Erythroblast (primary cell): ENCODE measurements at regions not wholly inside any gene's neighbourhood (a gene's known extent, or its start where the extent isn't known, plus 50 kb on each side); places are given as distances from the start of the nearest gene placed in this dataset.

Experiments
- GATA1 ChIP-seq: IDR thresholded peaks from 2 replicates; pipeline ENCODE4 v1.6.1; 2011; ENCODE audit warnings: low read depth, mild to moderate bottlenecking, control low read depth, low read length, moderate library complexity
- POLR2A ChIP-seq: IDR thresholded peaks from 2 replicates; pipeline ENCODE4 v1.6.1; 2011; ENCODE audit warnings: mild to moderate bottlenecking, low read length

GRCh38 chr10:5284311-5285057, 80.3 kb upstream of the UCN3 start:
- TF ChIP-seq POLR2A (no peak), GATA1 (no peak)
